ENCODE measurements at regions not wholly inside any gene's neighbourhood (a gene's known extent, or its start where the extent isn't known, plus 50 kb on each side); places are given as distances from the start of the nearest gene placed in this dataset.

GRCh38 chr10:111750165-111750849 lies 433.3 kb downstream of the GPAM start:
- TF ChIP-seq, protein P1, sequence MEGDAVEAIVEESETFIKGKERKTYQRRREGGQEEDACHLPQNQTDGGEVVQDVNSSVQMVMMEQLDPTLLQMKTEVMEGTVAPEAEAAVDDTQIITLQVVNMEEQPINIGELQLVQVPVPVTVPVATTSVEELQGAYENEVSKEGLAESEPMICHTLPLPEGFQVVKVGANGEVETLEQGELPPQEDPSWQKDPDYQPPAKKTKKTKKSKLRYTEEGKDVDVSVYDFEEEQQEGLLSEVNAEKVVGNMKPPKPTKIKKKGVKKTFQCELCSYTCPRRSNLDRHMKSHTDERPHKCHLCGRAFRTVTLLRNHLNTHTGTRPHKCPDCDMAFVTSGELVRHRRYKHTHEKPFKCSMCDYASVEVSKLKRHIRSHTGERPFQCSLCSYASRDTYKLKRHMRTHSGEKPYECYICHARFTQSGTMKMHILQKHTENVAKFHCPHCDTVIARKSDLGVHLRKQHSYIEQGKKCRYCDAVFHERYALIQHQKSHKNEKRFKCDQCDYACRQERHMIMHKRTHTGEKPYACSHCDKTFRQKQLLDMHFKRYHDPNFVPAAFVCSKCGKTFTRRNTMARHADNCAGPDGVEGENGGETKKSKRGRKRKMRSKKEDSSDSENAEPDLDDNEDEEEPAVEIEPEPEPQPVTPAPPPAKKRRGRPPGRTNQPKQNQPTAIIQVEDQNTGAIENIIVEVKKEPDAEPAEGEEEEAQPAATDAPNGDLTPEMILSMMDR (conservative IDR thresholded peaks at IDR 0.05), result no peak
- Mint-ChIP-seq H3K36me3 (ENCODE audit: low read depth) (no peaks in the 10 kb centered on the region), H3K27me3 (ENCODE audit: low read depth) (peaks cover 5% of the 10 kb centered on the region), H3K4me1 (no peaks in the 10 kb centered on the region), H3K27ac (ENCODE audit: unreplicated experiment) (no peak overlapping the region), H3K4me3 (no peak overlapping the region), H3K9me3 (no peaks in the 10 kb centered on the region)
- no peak for DNase-seq (ENCODE audit: low read depth, low spot score)

DNA sequence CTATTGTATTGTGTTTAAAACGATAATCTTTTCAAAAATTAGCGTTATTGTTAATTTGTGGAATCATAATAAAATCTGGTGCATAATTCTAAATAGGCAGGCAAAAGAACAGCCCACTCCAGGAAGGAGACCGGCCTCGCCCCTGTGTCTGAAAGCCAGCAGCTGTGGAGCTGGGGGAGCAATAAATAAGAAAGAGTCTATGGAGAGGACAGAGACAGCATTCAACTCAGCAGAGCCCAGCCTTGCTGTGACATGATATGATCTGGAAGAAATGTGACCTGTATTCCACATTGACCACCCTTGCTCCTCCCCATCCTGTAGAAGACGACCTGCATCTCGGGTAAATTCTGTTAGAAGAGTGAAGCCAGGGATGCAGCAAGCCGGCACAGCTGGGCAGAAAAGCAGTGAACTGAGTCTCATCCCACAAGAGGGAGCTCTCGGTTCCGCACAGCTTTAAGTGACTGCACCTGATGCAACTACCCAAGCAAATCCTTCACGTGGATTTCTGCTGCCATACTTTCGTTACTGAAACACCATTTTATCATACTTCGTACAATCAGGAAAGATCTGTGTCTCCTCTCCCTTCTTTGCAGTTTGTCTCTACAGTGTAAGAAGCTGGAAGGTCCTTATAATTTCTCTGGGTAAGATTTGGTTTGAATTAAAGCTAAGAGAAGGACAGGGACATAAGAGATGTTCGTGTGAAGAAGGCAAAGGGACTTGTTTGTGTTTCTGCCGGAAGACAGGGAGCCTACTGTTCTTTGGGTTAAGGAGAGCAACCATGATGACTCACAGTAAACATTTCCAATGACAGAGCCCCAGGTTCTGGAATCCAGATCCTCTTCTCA lies 427.1 kb downstream of the GPAM start:
- TF ChIP-seq, protein P1 (conservative IDR thresholded peaks at IDR 0.05), result peak; percentile 65
- no peak overlapping the region for H3K4me3 Mint-ChIP-seq
- DNase-seq (ENCODE audit: low read depth, low spot score), result peak; percentile 47
- H3K4me1 Mint-ChIP-seq, result peaks cover 6% of the 10 kb centered on the region
- H3K27me3 Mint-ChIP-seq (ENCODE audit: low read depth), result peaks cover 11% of the 10 kb centered on the region
- H3K9me3 Mint-ChIP-seq, result no peaks in the 10 kb centered on the region
- no peaks in the 10 kb centered on the region for H3K36me3 Mint-ChIP-seq (ENCODE audit: low read depth)
- no peak overlapping the region for H3K27ac Mint-ChIP-seq (ENCODE audit: unreplicated experiment)

GRCh38 chr10:111758593-111758992 lies 425.0 kb downstream of the GPAM start:
- H3K27me3 Mint-ChIP-seq (ENCODE audit: low read depth), result peaks cover 11% of the 10 kb centered on the region
- no peaks in the 10 kb centered on the region for H3K9me3 Mint-ChIP-seq
- no peak overlapping the region for H3K27ac Mint-ChIP-seq (ENCODE audit: unreplicated experiment)
- H3K4me3 Mint-ChIP-seq, result no peak overlapping the region
- no peak for DNase-seq (ENCODE audit: low read depth, low spot score)
- TF ChIP-seq, protein P1 (conservative IDR thresholded peaks at IDR 0.05), result no peak
- H3K36me3 Mint-ChIP-seq (ENCODE audit: low read depth), result no peaks in the 10 kb centered on the region
- peaks cover 6% of the 10 kb centered on the region for H3K4me1 Mint-ChIP-seq

DNA sequence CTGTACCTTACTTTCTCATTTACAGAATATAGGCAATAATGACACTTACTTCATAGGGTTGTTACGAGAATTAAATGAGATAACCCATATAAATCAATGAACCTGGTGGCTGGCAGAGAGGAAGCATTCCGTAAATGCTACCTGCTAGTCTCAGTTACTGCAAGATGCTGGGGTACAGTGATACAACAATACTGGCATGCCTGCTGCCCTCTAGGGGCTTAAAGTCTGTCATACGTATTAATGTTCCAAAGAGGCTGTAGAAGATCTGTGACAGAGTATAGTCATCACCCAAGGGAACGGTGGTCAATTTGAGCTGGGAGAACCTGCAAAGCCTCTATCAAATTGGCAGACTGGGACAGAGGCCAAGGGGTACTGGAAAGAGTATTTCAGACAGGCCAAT lies 421.5 kb downstream of the GPAM start:
- peak overlapping the region; percentile 3 for H3K27ac Mint-ChIP-seq (ENCODE audit: unreplicated experiment)
- no peaks in the 10 kb centered on the region for H3K9me3 Mint-ChIP-seq
- peaks cover 15% of the 10 kb centered on the region for H3K4me1 Mint-ChIP-seq
- H3K27me3 Mint-ChIP-seq (ENCODE audit: low read depth), result peaks cover 11% of the 10 kb centered on the region
- TF ChIP-seq, protein P1 (conservative IDR thresholded peaks at IDR 0.05), result peak; percentile 16
- no peak overlapping the region for H3K4me3 Mint-ChIP-seq
- no peak for DNase-seq (ENCODE audit: low read depth, low spot score)
- H3K36me3 Mint-ChIP-seq (ENCODE audit: low read depth), result no peaks in the 10 kb centered on the region

GRCh38 chr10:111765216-111765615 lies 418.3 kb downstream of the GPAM start:
- Mint-ChIP-seq H3K36me3 (ENCODE audit: low read depth) (no peaks in the 10 kb centered on the region), H3K4me3 (no peak overlapping the region), H3K27ac (ENCODE audit: unreplicated experiment) (no peak overlapping the region), H3K27me3 (ENCODE audit: low read depth) (no peaks in the 10 kb centered on the region), H3K4me1 (peaks cover 16% of the 10 kb centered on the region), H3K9me3 (peaks cover 3% of the 10 kb centered on the region)
- TF ChIP-seq, protein P1 (conservative IDR thresholded peaks at IDR 0.05), result no peak
- no peak for DNase-seq (ENCODE audit: low read depth, low spot score)

Data from neural crest cell (in vitro differentiated cells).